GM19043 (cell line): ENCODE measurements at regions not wholly inside any gene's neighbourhood (a gene's known extent, or its start where the extent isn't known, plus 50 kb on each side); places are given as distances from the start of the nearest gene placed in this dataset.

Source experiments
- ATAC-seq: cut with Tn5 transposase; IDR thresholded peaks from one replicate; pipeline ENCODE4 v1.9.1; 2021; ENCODE audit warnings: low read depth; ENCODE audit not compliant: unreplicated experiment

- no peak for ATAC-seq
Measured at GRCh38 chr11:108994887-108995286, 330.0 kb downstream of the DDX10 start.

- ATAC-seq: no peak
Measured at GRCh38 chr11:108997826-108998225, 333.0 kb downstream of the DDX10 start.

DNA sequence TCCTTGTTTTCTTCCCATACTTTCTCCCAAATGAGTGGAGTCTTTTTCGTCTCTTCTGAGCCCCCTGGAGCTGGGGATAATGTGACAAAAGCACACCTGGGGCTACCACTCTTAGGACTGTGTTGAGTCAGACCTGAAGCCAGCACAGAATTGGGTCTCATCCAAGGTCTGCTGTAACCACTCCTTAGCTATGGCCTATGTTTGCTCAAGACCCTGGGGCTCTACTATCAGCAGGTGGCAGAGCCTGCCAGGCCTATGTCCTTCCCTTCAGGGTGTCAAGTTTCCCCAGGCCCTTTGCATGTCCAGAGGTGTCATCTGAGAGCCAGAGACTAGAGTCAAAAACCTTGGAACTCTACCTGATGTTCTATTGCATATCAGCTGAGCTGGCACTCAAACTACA, 335.7 kb downstream of the DDX10 start:
- ATAC-seq: no peak

DNA sequence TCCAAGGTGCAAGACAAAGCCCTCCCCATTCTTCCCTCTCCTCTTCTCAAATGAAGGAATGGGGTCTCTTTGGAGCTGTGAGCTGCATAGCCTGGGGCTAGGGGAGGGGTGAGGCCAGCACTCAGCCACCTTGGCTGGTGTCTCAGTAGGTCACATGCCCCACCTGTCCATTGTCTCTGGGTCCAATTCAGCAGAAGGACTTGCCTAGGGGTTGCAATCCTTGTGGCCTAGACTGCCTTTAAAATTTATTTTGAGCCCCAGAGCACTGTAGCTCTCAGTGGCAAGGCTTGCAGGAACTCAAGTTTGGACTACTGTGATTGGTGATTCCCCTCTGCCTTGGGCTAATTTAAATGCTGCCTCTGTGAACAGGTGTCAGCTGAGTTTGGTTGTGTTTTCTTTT, 336.7 kb downstream of the DDX10 start:
- no peak for ATAC-seq

DNA sequence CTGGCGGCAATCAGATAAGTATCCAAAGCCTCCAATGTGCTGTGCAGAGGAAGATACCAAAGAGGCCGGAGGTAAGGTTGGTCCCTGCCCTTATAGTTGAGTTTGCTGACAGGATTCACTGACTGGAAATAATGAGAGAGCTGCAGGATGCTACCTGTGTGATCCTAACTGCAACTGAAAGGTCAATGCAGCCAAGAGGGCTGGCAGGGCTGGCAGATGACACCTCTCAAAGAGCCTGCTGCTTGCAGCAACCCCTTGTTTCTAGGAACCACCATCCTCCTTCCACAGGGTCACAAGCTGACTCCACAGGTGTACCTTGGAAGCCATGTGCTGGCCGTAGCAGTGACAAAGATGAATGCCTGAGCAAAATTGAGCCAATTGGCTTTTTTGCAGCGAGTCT, 348.1 kb downstream of the DDX10 start:
- no peak for ATAC-seq

- ATAC-seq: no peak
Measured at GRCh38 chr11:109015283-109015682, 350.4 kb downstream of the DDX10 start.

GRCh38 chr11:109016724-109017123, 351.9 kb downstream of the DDX10 start:
- ATAC-seq: no peak

GRCh38 chr11:109017489-109017888, 352.6 kb downstream of the DDX10 start:
- no peak for ATAC-seq

- no peak for ATAC-seq
Measured at GRCh38 chr11:109018639-109019038, 353.8 kb downstream of the DDX10 start.

GRCh38 chr11:109019342-109019936, 354.6 kb downstream of the DDX10 start:
- ATAC-seq: no peak

DNA sequence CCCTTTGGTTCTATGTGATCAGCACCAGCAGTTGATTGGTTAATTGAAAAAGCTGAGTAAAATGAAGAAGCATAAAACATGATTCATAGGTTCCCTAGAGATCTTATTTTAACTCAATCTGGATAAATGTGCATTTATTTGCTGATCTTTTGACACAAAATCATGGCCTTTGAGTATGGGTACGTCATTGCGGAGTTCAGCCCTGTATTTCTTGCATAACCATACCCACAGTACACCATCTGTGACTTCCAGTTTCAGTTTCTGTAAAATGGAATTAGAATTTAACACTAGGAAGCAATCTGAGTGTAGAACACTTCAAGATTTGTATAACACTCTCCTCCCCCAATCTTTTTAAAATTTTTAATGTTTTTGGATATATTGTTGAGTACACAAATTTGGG, 358.2 kb downstream of the DDX10 start:
- ATAC-seq: no peak

DNA sequence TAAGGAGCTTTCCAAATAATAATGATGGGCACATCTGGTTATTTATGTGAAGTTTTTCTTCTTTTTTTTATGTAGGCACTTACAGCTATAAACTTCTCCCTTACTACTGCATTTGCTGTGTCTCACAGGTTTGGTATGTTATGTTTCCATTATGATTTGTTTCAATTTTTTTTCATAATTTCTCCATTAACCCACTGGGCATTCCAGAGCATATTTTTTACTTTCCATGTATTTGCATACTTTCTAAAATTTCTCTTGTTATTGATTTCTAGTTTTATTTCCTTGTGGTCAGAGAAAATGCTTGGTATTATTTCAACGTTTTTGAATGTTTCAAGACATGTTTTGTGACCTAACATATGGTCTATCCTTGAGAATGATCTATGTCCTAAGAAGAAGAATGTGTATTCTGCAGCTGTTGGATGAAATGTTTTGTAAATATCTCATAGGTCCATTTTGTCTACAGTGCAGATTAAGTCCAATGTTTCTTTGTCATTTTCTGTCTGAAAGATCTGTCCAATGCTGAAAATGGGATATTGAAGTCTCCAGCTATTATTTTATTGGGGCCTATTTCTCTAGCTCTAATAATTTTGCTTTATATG, 362.1 kb downstream of the DDX10 start:
- ATAC-seq: no peak

DNA sequence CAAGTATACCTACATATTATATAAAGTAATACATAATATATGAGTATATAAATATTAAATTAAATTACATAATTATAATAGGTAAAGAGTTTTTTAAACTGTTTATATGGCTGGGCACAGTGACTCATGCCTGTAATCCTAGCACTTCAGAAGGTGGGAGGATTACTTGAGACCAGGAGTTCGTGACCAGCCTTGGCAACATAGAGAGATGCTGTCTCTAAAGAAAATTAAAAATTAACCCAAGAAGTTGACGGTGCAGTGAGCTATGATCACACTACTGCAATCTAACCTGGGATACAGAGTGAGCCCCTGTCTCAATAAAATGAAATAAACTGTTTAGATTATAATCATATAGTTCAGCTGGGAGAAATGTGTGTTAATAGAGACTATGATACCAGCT, 363.0 kb downstream of the DDX10 start:
- no peak for ATAC-seq

DNA sequence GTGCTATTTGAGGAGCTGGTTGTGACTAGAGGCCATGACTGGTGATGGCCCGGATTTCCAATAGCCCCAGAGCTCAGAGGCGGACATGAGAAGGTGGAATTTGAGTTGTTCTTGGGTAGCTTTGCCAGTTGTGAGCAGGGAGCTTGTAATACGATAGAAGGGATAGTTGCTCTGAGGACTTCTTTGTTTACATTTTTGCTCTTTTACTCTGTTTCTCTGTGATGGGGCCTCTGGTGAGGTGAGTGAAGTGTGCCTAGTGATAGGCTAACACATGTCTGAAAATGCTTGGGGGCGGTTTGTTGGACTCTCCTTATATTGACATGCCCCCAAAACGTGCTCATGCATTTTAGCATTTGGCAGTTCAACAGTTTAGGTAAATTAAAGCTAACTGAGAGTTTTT, 365.1 kb downstream of the DDX10 start:
- no peak for ATAC-seq

DNA sequence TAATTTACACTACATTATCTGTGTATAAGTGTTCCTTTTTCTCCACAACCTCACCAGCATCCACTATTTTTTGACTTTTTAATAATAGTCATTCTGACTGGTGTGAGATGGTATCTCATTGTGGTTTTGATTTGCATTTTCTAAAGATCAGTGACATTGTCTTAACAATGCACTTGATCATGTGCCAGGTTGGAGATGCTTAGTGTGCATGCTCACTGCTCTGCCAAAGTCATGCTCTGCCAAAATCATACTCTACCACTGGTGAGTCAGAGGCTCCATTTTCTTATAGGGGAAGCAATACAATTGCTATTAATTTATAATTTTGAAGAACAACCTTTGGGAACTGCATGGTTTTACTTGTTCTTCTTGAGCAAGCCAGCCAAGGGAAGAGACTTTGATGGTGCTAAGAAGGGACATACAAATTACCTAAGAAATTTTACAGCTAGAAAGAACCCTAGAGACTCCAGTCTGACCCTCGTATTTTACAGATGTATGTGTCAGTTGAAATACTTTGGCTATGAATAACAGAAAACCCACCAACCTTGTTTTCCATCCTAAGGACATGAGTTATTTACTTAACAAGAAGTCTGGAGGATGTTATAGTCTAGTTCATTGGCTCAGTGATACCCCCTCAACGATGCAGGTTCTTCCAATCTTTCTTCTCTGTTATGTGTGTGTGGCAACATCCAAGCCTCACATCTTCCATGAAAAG, 368.9 kb downstream of the DDX10 start:
- ATAC-seq: no peak

DNA sequence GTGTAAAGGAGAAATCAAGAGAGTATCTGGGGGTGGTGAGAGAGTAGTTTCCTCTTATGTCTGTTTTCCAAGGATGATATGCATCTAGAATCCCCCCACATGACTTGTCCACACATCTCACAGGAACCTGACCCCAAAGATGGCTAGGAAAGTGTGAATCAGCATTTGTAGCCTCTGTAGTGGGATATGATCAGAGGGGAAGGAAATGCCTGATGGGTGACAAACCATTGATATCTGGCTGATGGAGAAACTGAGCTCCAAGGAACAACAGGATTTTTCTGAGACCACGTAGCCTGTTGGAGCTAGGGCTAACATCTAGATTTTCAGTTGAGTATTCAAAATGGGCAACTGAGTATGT, 369.4 kb downstream of the DDX10 start:
- no peak for ATAC-seq

DNA sequence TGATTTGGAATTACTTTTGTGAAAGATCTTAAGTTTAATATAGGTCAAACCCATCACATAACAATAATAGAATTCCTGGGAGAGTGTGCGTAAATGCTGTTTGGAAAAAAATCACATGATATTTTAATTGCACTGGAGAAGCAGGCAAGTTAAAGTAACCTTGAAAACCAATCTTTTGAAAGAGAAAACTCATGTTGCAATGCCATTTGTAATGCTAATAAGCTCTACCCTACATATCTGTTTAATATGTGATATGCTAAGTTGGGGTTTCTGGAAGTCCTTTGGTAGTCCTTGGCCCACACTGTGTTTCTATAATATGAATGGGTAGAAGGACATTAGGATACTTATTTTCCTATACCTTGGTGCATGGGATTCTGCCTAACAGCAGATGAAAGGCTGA, 370.4 kb downstream of the DDX10 start:
- ATAC-seq: no peak

- no peak for ATAC-seq
Measured at GRCh38 chr11:109036011-109036410, 371.1 kb downstream of the DDX10 start.

- no peak for ATAC-seq
Measured at GRCh38 chr11:109037856-109038780, 373.2 kb downstream of the DDX10 start.

- ATAC-seq: no peak
Measured at GRCh38 chr11:109039611-109040010, 374.7 kb downstream of the DDX10 start.

GRCh38 chr11:109040303-109040702, 375.4 kb downstream of the DDX10 start:
- no peak for ATAC-seq
